DMS 273 (cell line): ENCODE measurements at regions not wholly inside any gene's neighbourhood (a gene's known extent, or its start where the extent isn't known, plus 50 kb on each side); places are given as distances from the start of the nearest gene placed in this dataset.

ENCODE experiments used
- DNase-seq: peaks from one replicate; lab custom pipeline; 2025; ENCODE audit not compliant: unreplicated experiment; lab: John Stamatoyannopoulos, UW

DNA sequence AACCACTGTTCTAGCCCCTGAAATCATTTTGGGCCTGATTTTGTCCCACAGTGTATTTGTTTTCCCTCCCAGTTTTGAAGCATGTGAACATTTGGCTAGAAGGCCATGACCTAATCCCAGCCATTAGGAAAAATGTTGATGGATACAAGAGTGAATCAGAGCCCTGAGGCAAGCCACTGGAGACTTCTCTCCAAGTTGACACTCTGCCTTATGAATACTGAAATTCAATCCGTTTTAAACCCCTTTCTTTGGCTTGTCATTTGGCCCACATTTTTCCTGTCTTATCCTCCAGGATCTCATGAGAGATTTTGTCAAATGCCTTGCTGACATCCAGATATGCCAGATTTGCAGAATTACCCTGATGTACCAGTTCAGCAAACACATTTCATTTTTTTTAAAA lies 158.8 kb downstream of the FAT3 start:
- DNase-seq = no peak

DNA sequence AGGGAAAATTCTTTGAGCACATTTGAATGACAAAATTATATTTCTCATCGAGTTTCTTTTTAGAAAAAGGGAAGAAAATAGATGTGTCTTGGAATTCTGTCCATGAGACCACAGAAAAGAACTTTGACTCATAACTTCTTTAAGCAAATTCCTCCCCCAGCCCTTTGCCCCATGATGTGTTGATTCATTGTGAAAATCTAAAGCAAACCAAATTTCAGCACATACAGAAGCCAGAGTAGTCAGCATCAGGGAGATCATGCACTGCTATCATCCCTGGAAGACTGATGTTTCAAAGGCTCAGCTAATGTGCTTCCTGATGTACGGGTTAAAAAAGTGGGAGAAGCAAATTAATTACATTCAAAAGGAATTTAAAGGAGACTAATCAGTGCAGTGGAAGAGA lies 159.7 kb downstream of the FAT3 start:
- DNase-seq = no peak

DNA sequence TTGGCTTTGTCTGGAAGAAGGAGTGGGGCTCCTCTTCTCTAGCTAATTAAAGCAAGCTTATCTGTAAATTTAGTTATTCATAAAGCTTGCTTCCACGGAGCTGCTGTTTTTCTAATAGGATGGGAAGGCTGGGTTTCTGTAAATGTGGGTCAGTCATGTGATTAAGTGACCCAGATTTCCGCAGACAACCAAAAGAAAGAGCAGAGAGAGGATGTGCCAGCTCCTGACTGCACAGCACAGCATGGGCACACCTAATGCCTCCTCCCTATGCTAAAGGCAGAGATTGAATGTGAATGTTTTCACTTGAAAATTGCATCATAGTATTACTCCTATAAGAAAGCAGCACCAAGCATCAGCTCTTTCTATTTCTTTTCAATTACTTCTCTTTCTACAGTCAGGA lies 160.2 kb downstream of the FAT3 start:
- DNase-seq = no peak

- no peak for DNase-seq
Observed at GRCh38 chr11:92386577-92386976, 162.0 kb downstream of the FAT3 start.

- no peak for DNase-seq
Observed at GRCh38 chr11:92387859-92388258, 163.2 kb downstream of the FAT3 start.

GRCh38 chr11:92388380-92388779 lies 163.8 kb downstream of the FAT3 start:
- DNase-seq = peak; percentile 7

DNA sequence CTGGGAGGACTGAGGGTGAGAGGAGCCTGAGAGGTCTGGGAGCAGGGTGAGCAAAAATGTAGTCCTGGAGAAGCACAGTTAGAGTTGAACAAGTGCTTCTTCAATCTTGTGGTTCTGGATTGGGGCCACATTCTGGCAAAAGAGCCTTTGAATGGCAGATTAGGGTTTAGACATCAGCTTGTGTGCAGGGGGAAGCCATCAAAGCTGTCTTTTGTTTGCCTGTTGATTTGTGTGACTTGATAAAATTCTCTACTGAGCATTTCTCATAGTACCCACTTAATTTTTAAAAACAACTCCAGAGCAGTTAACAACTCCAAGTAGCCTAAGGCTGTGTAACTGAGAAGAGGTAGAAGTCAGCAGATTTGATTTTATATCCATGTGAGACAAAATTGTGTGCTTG lies 166.2 kb downstream of the FAT3 start:
- DNase-seq = no peak

GRCh38 chr11:92391364-92391763 lies 166.7 kb downstream of the FAT3 start:
- DNase-seq = no peak

- no peak for DNase-seq
Observed at GRCh38 chr11:92391808-92392207, 167.2 kb downstream of the FAT3 start.

DNA sequence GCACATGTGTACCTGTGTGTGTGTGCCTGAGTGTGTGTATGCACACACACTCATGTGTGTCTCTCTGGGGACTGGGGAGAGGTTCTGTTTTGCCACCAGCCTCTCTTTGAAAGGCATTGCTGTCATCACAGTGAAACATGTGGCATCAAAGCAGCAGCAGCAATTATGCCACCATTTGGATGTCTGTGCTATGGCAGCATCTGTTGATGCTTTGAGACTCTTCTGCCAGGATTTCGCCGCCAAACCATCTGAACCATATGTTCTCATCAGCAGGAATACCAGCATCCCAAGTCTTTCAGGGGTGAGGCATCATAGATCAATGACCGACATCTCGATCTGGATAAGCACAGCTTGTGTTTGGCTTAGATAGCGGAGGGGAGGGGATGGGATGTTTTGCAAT lies 168.6 kb downstream of the FAT3 start:
- peak; percentile 85 for DNase-seq

DNA sequence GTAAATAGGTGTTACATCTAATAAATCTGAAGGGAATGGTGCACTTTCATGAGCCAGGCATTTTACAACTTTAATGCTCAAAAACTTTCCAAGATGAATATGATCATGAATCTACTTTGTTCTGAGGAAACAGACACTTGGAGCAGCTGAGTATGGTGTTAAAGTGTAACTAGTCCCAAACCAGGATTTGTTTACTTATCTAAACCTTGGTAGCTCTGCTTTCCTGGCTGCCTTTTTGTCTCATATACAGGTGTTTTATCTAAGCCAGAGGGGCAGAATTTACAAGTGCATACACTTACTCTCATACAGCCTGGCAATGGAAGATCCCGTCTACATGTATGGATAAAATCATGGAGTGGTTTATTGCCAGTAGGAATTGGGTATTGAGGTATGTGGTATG lies 171.5 kb downstream of the FAT3 start:
- no peak for DNase-seq

DNA sequence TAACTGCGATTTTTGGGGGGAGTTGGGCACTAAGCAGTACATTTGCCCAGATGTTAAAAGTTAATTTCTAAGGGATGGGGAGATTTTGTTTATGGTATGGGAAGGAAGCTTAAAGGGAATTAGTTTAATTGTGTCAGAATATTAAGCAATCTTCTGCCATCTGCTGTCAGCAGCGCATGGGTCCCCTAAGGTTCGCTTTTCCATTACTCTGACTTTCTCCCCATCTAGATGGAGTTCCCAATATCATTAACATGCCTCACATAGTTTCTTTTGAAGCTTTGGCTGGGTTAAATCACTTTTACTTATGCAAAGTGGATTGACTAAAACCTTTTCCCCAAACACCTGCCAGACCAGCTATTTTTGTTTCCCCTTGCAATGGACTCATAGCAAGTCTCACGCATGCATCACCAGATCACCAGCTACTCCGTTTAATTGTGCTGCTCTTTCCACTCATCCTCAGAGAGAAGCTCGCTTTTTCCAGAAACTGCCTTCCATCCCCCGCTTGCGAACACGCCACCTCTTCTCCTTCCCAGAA lies 172.7 kb downstream of the FAT3 start:
- DNase-seq = peak; percentile 13

GRCh38 chr11:92399705-92400104 lies 175.1 kb downstream of the FAT3 start:
- peak; percentile 2 for DNase-seq

DNA sequence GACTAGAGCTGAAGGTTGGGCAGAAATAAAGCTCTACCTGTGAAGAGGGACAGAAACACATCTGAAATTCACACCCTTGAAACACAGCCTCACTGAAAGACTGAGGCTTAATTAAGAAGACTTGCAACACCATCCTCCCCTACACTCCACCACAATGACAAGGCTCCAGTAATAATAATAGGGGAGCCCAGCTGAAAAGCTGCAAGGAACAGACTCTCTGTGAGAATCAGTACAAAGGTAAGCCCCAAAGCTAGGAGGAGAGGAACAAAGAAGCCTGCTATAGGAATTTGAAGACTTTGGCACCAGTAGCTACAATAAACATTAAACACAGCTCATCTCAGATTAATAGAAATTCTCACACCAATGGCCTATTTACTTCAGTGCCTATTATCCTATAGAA lies 176.9 kb downstream of the FAT3 start:
- DNase-seq = no peak

DNA sequence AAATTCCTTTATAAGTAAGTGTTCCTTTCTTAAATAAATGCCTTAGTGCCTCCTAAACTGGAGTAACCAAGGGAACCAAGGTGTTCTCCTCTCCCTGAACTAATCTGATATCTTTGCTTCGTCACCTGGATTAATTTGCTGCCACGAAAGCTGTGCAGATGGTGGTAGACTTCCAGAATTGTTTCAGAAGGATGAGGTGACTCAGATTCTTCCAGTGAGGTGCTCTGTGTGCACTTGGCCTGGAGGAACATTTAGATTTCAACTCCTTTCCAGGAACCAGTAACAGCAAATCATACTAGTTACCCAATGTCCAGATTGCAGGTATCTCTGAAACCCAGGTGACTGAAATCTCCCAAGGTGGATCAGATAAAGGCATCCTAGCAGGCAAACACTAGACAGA lies 181.9 kb downstream of the FAT3 start:
- no peak for DNase-seq

DNA sequence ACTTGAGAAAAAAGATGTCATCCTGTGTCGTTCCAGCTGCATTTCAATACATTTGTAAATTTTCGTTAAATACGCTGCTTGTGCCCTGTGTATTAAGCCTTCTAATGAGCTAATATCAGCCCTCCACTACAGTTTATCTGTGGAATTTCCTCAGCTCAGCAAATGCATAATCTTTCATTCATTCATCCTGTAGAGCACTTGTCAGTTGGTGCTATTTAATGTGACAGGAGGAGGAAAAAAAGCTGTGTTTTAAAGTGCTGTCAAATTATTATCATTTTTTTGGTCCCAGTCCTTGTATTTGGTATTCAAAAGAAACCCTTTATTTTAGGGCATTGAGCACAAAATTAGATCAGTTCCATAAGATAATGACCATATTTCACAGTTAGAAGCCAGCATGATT lies 184.7 kb downstream of the FAT3 start:
- no peak for DNase-seq

- no peak for DNase-seq
Observed at GRCh38 chr11:92409956-92410355, 185.3 kb downstream of the FAT3 start.

GRCh38 chr11:92410526-92410925 lies 185.9 kb downstream of the FAT3 start:
- no peak for DNase-seq

DNA sequence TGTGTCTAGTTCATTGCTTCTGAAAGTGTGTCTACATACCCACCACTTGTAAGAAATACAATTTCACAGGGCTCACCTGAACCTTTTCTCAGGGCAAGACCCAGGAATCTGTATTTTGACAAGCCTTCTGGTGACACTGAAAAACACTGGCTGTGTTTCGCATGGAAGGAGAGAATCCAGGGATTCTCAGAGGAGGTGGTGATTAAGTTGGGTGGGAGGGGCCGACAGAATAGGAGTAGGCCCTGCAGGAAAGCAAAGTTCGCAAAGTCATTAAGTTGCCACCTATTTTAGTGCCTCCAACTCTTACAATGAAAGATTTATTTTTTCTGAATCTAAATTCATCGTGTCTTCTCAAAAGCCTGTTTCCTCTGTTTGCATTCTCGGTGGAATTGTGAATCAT lies 186.8 kb downstream of the FAT3 start:
- DNase-seq = no peak

GRCh38 chr11:92413757-92414513 lies 189.3 kb downstream of the FAT3 start:
- DNase-seq = no peak

GRCh38 chr11:92416971-92417725 lies 192.5 kb downstream of the FAT3 start:
- DNase-seq = no peak
